ENCODE measurements at regions not wholly inside any gene's neighbourhood (a gene's known extent, or its start where the extent isn't known, plus 50 kb on each side); places are given as distances from the start of the nearest gene placed in this dataset.
"Not testable (repeated sequence)": the region's sequence is repeated elsewhere in the genome, so short reads cannot be mapped to it uniquely, and the experiment has no call there.

DNA sequence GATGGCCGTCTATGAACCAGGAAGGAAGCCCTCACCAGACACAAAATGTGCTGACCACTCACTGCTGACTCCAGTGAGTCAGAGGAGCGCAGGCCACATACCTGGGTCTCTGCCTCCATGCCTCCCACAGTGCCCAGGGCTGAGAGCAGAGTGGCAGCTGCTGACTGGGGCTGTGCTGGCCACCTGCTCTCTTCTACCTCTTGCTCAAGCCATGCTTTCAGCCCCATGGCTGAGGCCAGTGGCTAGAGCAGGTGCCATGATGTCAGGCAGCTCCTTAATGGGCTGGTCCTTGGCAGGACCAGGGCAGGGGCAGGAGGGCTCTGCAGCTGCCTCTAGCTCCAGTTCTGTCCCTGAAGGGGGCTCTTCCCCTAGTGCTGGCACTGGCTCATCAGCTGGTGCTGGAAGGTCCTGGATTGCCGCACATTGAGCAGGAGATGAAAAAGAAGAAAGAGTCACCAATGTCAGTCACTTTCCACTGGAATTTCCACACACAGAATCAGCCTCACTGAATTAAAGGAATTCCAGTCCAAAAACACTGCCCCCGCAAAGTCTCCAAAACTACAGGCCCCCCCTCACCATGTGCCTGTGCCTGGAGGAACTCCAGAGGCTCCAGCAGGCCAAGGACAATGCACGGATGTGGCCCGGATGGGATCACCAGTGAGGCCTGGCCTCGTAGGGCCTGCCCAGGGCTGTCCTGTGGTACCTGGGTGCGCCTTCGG lies 86.4 kb downstream of the GGTLC2 start:
- no peak for TF ChIP-seq POLR2A (IDR thresholded peaks at IDR 0.05; ENCODE audit: low read length)
- no peak for TF ChIP-seq GATA1 (IDR thresholded peaks at IDR 0.05; ENCODE audit: low read depth, low read length)
- no peak for DNase-seq

DNA sequence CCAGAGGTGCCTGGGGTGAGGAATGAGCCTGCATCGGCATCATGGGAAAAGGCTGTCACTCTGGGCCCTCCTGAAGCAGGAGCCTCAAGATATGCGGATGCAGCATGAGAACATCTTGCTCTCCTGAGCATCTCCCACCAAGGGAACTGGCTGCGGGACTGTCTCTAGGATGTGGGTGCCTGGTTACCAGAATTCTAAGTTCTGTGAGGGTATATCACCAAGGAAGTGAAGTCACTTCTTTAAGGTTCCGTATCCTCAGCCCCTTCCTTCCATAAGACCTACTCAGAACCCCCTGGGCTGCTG lies 86.9 kb downstream of the GGTLC2 start:
- no peak for DNase-seq
- TF ChIP-seq GATA1 (IDR thresholded peaks at IDR 0.05; ENCODE audit: low read depth, low read length): no peak
- TF ChIP-seq POLR2A (IDR thresholded peaks at IDR 0.05; ENCODE audit: low read length): no peak

DNA sequence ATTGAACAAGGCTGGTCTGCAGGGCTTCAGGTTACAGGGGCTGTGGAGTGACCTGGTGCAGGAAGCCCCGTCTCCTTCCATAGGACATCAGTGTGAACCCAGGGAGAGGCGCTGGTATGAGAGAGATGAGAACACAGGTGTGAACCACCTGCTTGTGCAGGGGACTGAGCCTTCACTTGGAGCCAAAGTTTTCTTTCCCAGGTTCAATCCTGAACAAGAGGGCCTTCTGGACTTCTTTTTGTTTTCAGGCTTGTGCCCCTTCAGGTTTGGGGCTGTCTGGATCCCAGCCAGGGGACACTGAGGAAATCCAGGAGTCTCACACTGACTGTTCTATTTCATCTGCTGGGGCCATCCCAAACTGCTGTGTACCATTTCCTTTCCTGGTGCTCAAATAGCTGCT lies 88.6 kb downstream of the GGTLC2 start:
- not testable (repeated sequence) for DNase-seq

DNA sequence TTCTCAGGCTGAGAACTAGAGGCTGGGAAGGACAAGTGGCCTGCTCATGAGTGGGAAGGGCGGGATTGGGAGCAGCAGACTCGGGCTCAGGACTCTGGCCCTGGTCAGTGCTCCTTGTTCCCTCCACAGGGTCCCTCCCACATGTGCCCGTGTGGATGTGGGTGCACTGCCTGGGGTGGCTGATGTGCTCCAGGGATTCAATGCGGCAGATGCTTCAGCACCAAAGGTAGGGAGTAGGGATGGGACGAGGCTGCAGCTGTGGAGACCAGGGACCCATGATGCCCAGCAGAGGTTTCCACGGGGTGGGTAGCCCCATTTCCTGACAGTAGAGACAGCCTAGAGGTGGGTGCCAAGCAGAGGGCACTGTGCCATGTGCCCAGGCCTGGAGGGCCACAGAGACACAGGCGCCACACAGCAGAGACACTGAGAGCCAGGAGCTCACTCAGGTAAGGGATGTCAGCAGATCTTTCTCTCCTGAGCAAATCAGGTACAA lies 89.5 kb downstream of the GGTLC2 start:
- no peak for DNase-seq
- TF ChIP-seq POLR2A (IDR thresholded peaks at IDR 0.05; ENCODE audit: low read length) (no peak), GATA1 (IDR thresholded peaks at IDR 0.05; ENCODE audit: low read depth, low read length) (no peak)

DNA sequence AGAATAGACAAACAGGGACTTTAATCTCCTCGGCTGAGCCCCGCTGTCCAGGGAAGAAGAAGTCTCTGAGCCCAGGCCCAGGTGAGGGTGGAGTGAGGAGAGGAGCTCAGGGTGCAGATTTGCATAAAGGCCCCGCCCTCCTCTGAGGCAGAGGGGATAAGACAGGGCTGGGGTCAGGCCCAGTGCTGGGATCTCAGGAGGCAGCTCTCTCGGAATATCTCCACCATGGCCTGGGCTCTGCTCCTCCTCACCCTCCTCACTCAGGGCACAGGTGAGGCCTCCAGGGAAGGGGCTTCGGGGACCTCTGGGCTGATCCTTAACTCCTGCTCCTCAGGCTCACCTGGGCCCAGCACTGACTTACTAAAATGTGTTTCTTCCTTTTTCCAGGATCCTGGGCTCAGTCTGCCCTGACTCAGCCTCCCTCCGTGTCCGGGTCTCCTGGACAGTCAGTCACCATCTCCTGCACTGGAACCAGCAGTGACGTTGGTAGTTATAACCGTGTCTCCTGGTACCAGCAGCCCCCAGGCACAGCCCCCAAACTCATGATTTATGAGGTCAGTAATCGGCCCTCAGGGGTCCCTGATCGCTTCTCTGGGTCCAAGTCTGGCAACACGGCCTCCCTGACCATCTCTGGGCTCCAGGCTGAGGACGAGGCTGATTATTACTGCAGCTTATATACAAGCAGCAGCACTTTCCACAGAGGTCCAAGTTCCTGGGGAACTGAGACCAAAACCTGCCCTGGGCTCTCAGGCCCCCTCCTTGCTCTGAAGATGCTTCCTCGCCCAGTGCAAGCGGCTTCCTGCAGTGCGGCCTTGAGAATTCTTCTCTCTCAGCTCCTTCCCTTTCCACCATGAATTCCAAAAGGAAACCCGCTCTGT lies 90.2 kb downstream of the GGTLC2 start:
- DNase-seq: not testable (repeated sequence)

DNA sequence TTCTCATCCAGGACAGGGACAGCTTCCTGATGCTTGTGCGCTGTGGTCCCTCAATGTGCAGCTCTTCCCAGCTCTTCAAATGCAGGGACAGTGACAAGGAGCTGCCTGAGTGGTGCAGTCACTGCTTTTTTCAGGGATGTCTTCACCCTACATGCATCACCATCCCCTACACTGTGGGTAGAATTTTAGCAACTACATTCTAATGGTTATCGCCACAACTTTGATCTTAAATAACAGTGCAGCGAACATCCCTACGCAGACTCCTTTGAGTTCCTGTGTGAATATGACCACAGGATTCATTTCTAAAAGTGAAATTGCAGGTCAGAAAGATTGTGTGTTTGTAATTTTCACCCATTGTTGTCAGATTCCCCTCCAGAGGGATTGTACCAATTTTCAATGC lies 90.9 kb downstream of the GGTLC2 start:
- not testable (repeated sequence) for DNase-seq

DNA sequence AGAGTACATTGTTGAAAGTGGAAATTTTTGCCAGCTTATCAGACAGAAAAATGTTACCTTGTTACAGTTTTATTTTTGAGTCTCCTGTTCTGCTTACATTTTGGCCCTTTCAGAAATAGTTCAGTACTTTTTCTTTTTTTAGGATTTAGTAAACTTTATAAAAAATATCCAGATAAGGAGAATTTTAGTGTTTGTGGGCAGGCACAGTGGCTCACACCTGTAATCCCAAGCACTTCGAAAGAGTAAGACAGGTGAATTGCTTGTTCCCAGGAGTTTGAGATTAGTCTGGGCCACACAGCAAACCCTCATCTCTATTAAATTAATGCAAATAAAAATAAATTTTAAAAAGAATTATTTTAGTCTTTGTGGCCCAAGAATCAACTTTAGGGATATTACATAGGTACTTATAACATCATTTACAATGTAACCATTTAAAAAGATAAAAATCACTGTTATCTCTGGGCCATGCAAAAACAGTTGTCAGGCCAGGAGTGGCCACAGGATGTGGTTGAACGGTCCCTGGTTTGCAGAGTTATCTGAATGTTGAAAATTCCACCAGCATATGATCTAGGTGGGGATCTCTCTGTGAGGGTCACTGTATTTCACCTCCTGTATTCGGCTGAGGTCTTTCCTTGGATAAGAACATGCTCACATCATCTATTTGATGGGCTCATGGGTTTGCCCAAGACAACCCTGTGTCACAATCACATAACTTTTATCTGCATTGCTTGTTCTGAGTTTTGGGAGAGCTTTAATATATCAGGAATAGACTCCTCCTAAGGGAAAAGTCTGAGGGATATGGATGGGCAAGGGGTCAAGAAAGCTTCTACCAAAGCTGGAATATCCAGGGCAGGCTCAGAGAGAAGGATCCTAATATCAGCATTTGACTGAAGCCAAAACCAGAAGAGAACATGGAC lies 91.5 kb downstream of the GGTLC2 start:
- no peak for DNase-seq
- TF ChIP-seq GATA1 (IDR thresholded peaks at IDR 0.05; ENCODE audit: low read depth, low read length) (no peak), POLR2A (IDR thresholded peaks at IDR 0.05; ENCODE audit: low read length) (no peak)

DNA sequence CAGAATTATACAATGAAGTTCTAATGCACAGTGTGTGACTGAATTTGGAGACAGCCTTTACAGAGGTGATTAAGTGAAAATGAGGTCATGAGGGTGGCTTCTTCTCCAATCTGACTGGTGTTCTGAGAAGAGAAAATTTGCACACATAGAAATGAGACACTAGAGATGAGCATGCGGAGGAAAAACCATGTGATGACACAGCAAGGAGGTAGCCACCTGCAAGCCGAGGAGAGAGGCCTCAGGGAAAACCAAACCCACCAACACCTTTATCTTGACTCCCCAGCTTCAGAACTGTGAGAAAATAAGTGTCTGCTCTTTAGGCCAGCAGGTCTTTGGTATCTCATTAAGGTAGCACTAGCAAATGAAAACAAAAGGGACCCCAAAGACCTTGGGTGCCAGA lies 93.2 kb downstream of the GGTLC2 start:
- TF ChIP-seq POLR2A (IDR thresholded peaks at IDR 0.05; ENCODE audit: low read length) (no peak), GATA1 (IDR thresholded peaks at IDR 0.05; ENCODE audit: low read depth, low read length) (no peak)
- DNase-seq: no peak

DNA sequence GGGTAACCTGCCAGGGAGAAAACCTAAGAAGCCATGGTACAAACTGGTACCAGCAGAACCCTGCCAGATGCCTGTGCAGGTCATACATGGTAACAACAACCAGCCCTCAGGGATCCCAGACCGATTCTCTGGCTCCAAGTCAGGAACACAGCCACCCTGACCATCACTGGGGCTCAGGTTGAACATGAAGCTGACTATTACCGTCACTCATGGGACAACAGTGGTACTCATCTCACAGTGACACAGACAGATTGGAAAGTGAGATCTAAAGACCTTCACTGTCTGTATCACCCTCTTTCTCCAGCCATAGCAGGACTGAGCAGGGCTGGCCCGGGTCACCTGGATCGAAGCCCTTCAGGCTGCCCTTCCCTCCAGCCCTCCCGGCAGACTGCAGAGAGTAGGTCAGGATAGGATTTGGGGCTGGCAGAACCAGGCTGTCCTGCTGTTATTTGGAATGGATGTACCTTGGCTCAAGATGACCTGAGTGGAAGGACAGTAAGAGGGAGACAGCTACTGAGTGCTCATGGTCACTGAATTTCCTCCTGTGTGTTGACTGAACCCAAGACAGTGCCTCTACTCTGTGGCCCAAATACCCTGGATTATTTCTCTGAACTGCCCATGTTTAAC lies 94.7 kb downstream of the GGTLC2 start:
- no peak for DNase-seq
- TF ChIP-seq GATA1 (IDR thresholded peaks at IDR 0.05; ENCODE audit: low read depth, low read length) (no peak), POLR2A (IDR thresholded peaks at IDR 0.05; ENCODE audit: low read length) (no peak)

DNA sequence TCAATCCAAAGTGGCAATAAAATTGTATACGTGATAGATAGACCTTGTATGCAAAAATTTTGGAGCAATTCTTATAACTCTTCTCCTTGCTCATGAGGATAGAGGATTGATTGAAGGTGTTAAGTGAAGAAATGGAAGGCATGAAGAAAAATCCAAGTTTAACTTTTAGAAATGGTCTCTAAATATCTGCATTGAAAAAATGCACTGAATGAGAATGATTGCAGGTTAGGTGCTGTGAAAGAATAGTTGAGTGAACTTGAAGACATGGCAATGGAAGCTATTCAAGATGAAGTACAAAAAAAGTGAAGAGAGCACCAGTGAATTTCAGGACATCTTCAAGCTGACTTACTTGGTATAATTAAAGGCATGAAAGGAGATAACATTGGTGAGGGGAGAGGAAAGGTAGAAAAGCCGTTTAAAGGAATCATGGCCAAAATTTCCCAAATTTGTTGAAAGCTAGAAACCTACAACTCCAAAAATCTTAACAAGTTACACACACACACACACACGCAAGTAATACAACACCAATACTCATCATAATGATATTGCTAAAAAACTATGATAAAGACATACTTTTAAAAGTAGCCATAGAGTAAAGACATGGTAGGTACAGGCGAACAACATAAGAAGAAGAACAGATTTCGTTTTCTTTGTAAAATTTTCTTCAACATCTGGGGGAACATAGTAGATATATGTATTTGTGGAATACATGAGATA lies 96.3 kb downstream of the GGTLC2 start:
- no peak for DNase-seq
- no peak for TF ChIP-seq POLR2A (IDR thresholded peaks at IDR 0.05; ENCODE audit: low read length)
- TF ChIP-seq GATA1 (IDR thresholded peaks at IDR 0.05; ENCODE audit: low read depth, low read length): no peak

DNA sequence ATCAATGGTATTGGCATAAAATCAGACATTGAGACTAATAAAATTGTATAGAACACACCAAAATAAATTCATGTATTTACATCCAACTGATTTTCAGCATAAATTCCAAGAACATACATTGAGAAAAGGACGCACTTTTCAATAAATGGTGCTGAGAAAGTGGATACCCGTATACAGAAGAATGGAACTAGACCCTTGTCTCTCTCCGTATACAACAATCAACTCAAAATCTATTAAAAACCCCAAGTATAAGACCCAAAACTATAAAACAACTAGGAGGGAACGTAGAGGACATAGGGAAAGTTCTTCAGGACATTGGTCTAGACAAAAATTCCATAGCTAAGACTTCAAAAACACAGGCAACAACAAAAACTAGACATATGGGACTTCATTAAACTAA lies 97.4 kb downstream of the GGTLC2 start:
- TF ChIP-seq GATA1 (IDR thresholded peaks at IDR 0.05; ENCODE audit: low read depth, low read length): no peak
- TF ChIP-seq POLR2A (IDR thresholded peaks at IDR 0.05; ENCODE audit: low read length): no peak

DNA sequence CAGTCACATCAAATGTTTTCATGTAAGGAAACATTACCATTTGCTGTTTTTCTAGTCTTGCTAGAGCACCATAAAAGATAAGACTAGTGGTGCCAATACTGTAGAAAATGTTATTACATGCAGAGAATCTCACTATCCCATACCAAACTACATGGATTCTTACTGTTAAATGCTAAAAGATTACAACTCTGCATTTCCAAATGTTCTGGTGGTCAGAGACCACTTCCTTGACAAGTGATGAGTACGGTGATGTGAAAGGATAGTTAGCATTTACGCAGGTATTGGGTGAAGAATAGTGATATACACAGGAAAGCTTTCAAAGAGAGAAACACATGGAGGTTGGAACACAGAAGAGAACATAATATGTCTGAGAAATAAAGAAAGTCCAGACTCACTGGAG lies 98.2 kb downstream of the GGTLC2 start:
- TF ChIP-seq GATA1 (IDR thresholded peaks at IDR 0.05; ENCODE audit: low read depth, low read length): no peak
- no peak for TF ChIP-seq POLR2A (IDR thresholded peaks at IDR 0.05; ENCODE audit: low read length)
- DNase-seq: no peak

More for the DNA sequence above, 97.4 kb downstream of the GGTLC2 start:
- DNase-seq: no peak

DNA sequence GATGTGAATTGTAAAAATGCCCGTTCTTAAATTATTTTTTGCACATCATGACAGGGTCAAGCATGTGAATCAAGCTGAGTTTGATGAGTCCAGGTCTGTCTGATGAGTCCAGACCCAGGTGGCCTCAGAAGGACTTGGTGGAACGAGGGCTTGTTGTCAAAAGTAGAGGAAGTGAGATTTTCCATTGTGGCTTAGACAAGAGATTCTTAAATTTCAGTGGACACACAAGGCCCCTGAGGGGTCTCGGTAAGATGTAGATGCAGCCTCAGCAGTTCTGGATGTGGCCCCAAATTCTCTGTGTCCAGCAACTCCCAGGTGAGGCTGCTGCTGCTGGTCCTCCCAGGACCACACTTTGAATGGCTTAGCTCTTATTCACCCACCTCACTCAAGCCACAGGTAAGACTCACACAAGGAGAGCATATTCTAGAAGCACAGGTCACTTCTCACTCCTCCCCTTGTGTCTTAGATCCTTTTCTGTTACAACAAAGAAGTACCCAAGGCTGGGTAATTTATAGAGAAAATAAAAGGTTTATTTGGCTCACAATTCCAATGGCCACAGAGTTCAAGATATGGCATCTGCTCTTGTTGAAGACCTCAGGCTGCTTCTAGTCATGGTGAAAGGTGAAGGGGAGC lies 98.8 kb downstream of the GGTLC2 start:
- DNase-seq: no peak
- TF ChIP-seq POLR2A (IDR thresholded peaks at IDR 0.05; ENCODE audit: low read length): no peak
- no peak for TF ChIP-seq GATA1 (IDR thresholded peaks at IDR 0.05; ENCODE audit: low read depth, low read length)
